ENCODE measurements at regions not wholly inside any gene's neighbourhood (a gene's known extent, or its start where the extent isn't known, plus 50 kb on each side); places are given as distances from the start of the nearest gene placed in this dataset.

DNA sequence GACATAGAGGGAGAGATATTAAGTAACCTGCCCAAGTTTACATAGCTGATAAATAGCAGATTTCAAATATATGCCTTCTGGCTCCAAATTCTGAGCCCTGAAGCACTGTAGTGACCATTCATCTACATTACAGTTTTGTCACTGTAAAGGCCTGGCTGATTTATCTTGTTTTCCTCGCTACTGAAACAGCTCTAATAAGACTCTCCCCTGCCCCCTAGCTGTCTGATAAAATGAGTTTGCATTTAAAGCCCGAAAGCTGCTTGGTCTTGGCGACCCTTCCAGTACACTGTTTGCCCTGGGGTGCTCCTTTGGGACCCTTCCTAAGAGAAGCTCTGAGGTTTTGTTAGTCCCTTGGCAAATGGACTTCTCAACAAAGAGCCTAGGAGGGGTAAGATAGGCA, 59.7 kb upstream of the RAB11FIP2 start:
- TF ChIP-seq, protein P1, sequence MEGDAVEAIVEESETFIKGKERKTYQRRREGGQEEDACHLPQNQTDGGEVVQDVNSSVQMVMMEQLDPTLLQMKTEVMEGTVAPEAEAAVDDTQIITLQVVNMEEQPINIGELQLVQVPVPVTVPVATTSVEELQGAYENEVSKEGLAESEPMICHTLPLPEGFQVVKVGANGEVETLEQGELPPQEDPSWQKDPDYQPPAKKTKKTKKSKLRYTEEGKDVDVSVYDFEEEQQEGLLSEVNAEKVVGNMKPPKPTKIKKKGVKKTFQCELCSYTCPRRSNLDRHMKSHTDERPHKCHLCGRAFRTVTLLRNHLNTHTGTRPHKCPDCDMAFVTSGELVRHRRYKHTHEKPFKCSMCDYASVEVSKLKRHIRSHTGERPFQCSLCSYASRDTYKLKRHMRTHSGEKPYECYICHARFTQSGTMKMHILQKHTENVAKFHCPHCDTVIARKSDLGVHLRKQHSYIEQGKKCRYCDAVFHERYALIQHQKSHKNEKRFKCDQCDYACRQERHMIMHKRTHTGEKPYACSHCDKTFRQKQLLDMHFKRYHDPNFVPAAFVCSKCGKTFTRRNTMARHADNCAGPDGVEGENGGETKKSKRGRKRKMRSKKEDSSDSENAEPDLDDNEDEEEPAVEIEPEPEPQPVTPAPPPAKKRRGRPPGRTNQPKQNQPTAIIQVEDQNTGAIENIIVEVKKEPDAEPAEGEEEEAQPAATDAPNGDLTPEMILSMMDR (conservative IDR thresholded peaks at IDR 0.05; ENCODE audit: low read depth, low read length), result peak; percentile 59
- TF ChIP-seq EZH2 (IDR thresholded peaks at IDR 0.05; ENCODE audit: low read length, unreplicated experiment), result no peak
- TF ChIP-seq EZH2phosphoT487 (IDR thresholded peaks at IDR 0.05; ENCODE audit: borderline replicate concordance, low read length), result no peak

All from PC-3 (cell line).